ENCODE measurements at regions not wholly inside any gene's neighbourhood (a gene's known extent, or its start where the extent isn't known, plus 50 kb on each side); places are given as distances from the start of the nearest gene placed in this dataset.
A peak's percentile ranks its signal among the peaks of the same experiment; 100 is the strongest.

DNA sequence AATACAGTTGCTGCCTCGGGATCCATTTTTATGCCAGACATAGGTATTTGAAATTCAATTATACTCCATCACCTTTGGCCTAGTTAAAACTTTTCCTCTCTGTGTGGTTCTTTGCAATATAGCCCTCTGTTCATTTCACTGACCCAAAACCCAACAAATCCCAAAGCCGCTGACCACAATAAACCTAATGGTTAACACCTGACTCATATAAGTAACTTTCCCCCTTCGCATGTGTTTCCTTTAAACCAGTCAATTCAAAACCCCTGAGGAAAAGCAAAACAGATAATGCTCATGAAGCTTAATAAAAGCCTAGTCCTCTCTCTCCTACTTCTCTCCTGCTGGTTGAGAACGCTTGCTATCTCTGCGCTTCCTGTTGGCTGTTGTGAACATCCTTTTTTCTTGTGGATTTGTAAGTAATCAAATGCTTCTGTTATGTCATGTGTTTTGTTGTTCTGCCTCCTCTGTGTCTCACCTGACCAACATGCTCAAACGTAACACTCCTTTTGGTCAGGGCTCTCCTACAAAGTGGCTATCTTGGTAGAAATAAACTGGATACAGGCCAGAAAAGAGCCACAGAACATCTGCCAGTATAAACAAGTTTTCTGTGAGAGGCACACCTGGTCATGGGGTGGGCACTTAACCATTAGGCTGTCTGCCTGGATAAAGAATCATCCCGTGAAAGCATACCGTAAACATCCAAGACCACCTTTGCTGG lies 652.6 kb downstream of the METTL15 start:
- Mint-ChIP-seq H3K27me3 (ENCODE audit: insufficient read depth, unreplicated experiment) (no peaks in the 10 kb centered on the region), H3K4me3 (ENCODE audit: unreplicated experiment) (no peak overlapping the region), H3K4me1 (ENCODE audit: insufficient read depth, unreplicated experiment) (peaks cover 24% of the 10 kb centered on the region), H3K36me3 (ENCODE audit: insufficient read depth, unreplicated experiment) (no peaks in the 10 kb centered on the region), H3K27ac (ENCODE audit: low read depth, unreplicated experiment) (peak overlapping the region; percentile 14), H3K9me3 (ENCODE audit: unreplicated experiment) (no peaks in the 10 kb centered on the region)
- ChIA-PET POLR2A (interaction anchor here (1.5 kb wide), 1 partner anchor 12 kb away, joined by 3 read pairs; no protein-coding TSS in a partner anchor), CTCF (no interaction called here)
- TF ChIP-seq, protein P1, sequence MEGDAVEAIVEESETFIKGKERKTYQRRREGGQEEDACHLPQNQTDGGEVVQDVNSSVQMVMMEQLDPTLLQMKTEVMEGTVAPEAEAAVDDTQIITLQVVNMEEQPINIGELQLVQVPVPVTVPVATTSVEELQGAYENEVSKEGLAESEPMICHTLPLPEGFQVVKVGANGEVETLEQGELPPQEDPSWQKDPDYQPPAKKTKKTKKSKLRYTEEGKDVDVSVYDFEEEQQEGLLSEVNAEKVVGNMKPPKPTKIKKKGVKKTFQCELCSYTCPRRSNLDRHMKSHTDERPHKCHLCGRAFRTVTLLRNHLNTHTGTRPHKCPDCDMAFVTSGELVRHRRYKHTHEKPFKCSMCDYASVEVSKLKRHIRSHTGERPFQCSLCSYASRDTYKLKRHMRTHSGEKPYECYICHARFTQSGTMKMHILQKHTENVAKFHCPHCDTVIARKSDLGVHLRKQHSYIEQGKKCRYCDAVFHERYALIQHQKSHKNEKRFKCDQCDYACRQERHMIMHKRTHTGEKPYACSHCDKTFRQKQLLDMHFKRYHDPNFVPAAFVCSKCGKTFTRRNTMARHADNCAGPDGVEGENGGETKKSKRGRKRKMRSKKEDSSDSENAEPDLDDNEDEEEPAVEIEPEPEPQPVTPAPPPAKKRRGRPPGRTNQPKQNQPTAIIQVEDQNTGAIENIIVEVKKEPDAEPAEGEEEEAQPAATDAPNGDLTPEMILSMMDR (IDR thresholded peaks at IDR 0.05; ENCODE audit: unreplicated experiment): no peak
- intact Hi-C loops (cut with micrococcal nuclease): no loop called here
- BruUV-seq (replicated peaks): no TSS peak
- peak; percentile 25 for DNase-seq (ENCODE audit: unreplicated experiment)

DNA sequence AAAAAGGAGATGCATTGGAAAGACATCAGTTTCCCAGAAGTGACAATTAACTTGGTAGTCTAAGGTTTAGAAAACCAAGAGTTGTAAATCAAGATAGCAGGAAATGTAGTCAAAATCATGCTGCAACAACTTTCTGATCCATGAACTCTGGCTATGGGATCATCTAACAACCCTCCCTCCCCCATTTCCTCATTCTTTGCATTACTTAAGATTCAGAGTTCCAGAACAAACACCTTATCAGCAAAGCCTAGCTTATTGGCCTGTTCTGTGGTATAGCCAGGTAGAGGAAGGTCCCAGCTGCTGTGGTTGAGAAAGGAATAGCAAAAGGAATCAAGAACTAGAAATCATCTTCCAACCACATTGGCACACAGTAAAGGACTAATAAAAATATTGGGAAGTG lies 651.1 kb downstream of the METTL15 start:
- H3K36me3 Mint-ChIP-seq (ENCODE audit: insufficient read depth, unreplicated experiment): no peaks in the 10 kb centered on the region
- H3K4me1 Mint-ChIP-seq (ENCODE audit: insufficient read depth, unreplicated experiment): peaks cover 24% of the 10 kb centered on the region
- TF ChIP-seq, protein P1 (IDR thresholded peaks at IDR 0.05; ENCODE audit: unreplicated experiment): no peak
- DNase-seq (ENCODE audit: unreplicated experiment): peak; percentile 24
- BruUV-seq (replicated peaks): no TSS peak
- H3K9me3 Mint-ChIP-seq (ENCODE audit: unreplicated experiment): peaks cover 2% of the 10 kb centered on the region
- CTCF ChIA-PET: interaction anchor here (0.8 kb wide), 1 partner anchor 46 kb away, joined by 3 read pairs; no protein-coding TSS in a partner anchor
- H3K27ac Mint-ChIP-seq (ENCODE audit: low read depth, unreplicated experiment): peak overlapping the region; percentile 67
- POLR2A ChIA-PET: interaction anchor here (0.7 kb wide), 1 partner anchor 9 kb away, joined by 3 read pairs; no protein-coding TSS in a partner anchor
- H3K27me3 Mint-ChIP-seq (ENCODE audit: insufficient read depth, unreplicated experiment): no peaks in the 10 kb centered on the region
- no peak overlapping the region for H3K4me3 Mint-ChIP-seq (ENCODE audit: unreplicated experiment)
- intact Hi-C loops (cut with micrococcal nuclease): no loop called here

DNA sequence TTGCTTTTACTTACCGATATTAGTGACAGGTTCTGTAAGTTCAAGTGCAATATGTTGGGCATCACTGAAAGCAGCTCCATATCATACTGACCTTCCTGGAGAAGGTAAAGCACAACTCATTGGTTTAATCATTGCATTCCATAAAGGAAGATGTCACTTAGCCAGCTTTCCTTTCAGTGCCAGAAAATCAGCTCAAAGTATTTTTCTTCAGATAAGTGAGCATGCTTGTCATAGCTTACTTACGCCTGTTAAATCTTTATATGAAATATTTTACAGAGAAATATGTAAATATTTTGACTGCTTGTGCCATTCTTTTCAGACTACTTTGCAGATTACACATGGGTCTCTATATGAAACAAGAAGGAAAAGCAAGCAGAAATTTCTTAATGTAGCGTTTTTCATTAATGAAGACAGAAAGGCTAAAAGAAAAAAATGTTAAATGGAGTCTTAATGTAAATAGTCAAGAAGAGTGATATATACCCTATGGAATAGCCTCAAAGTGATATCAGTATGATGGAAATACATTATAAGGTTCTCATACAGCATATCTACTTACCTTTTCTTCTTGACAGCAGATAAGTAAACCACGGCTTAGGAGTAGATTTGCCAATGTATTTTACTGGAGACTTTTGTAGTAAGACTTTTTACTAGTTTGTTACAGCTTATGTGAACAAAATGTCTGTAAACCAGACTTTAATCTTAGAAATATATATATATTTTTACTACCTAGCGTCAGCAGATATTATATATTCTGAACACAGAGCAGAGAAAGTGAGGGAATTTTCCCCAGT lies 649.7 kb downstream of the METTL15 start:
- intact Hi-C loops (cut with micrococcal nuclease): no loop called here
- ChIA-PET CTCF (interaction anchor here (0.6 kb wide), 1 partner anchor 1374 kb away, joined by 4 read pairs; no protein-coding TSS in a partner anchor), POLR2A (interaction anchor here (0.6 kb wide), 1 partner anchor 24 kb away, joined by 3 read pairs; no protein-coding TSS in a partner anchor)
- peaks cover 7% of the 10 kb centered on the region for H3K9me3 Mint-ChIP-seq (ENCODE audit: unreplicated experiment)
- no peak overlapping the region for H3K4me3 Mint-ChIP-seq (ENCODE audit: unreplicated experiment)
- H3K27me3 Mint-ChIP-seq (ENCODE audit: insufficient read depth, unreplicated experiment): no peaks in the 10 kb centered on the region
- no peak overlapping the region for H3K27ac Mint-ChIP-seq (ENCODE audit: low read depth, unreplicated experiment)
- no TSS peak for BruUV-seq (replicated peaks)
- DNase-seq (ENCODE audit: unreplicated experiment): peak; percentile 20
- TF ChIP-seq, protein P1 (IDR thresholded peaks at IDR 0.05; ENCODE audit: unreplicated experiment): no peak
- no peaks in the 10 kb centered on the region for H3K36me3 Mint-ChIP-seq (ENCODE audit: insufficient read depth, unreplicated experiment)
- peaks cover 24% of the 10 kb centered on the region for H3K4me1 Mint-ChIP-seq (ENCODE audit: insufficient read depth, unreplicated experiment)

DNA sequence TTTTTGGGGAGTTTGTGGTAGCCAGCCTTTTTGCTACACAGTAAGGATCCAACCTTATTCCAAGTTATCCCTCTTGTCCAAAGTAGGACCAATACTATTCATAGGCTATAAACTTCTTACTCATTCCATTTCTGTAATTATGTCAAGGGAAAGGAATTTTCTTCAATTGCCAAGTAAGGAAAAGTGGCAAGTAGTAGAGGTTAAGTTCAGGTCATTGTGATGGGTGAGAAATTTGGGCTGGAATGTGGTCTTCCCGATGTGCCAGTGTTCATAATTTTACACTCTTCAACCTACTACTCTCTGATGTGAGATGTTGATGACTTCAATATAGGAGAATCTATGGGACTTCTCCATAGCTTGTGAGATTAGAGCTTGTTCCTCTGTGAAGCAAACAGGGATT lies 648.8 kb downstream of the METTL15 start:
- DNase-seq (ENCODE audit: unreplicated experiment): peak; percentile 54
- Mint-ChIP-seq H3K4me1 (ENCODE audit: insufficient read depth, unreplicated experiment) (peaks cover 24% of the 10 kb centered on the region), H3K27ac (ENCODE audit: low read depth, unreplicated experiment) (no peak overlapping the region), H3K36me3 (ENCODE audit: insufficient read depth, unreplicated experiment) (no peaks in the 10 kb centered on the region), H3K4me3 (ENCODE audit: unreplicated experiment) (no peak overlapping the region), H3K27me3 (ENCODE audit: insufficient read depth, unreplicated experiment) (no peaks in the 10 kb centered on the region), H3K9me3 (ENCODE audit: unreplicated experiment) (peaks cover 7% of the 10 kb centered on the region)
- no TSS peak for BruUV-seq (replicated peaks)
- TF ChIP-seq, protein P1 (IDR thresholded peaks at IDR 0.05; ENCODE audit: unreplicated experiment): no peak
- intact Hi-C loops (cut with micrococcal nuclease): no loop called here
- CTCF ChIA-PET: no interaction called here
- POLR2A ChIA-PET: no interaction called here
